H54 (cell line): ENCODE measurements at regions not wholly inside any gene's neighbourhood (a gene's known extent, or its start where the extent isn't known, plus 50 kb on each side); places are given as distances from the start of the nearest gene placed in this dataset.

Experiments
- DNase-seq: peaks from one replicate; pipeline ENCODE4 v3.0.0; 2011; ENCODE audit warnings: low spot score, mixed read lengths; ENCODE audit not compliant: insufficient read length
- FAIRE-seq: peaks from 3 replicates; lab custom pipeline; 2011; peaks lifted over from hg19 to GRCh38; lab: Jason Lieb, UNC
- POLR2A ChIP-seq: IDR thresholded peaks from 2 replicates; pipeline ENCODE4 v1.6.1; 2011; ENCODE audit warnings: low read depth, mild to moderate bottlenecking, low read length

DNA sequence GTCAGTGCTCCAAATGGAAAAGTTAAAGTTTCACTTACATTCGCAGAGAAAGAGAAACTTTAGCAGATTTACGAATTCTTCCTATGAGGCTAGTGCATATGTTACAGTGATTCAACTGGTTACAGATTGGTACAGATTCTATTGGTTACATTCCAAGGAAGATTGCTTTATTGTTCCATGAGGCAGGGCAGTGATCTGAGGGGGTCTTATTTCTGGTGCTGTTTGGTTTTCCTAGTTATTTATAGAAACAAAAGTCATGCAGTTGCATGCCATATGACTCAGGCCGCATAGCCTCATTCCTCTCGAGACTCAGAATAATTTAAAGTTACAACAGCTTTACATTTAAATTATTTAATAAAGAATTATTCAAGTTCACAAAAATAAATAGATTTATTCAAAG lies 385.4 kb upstream of the SYT4 start:
- no peak for FAIRE-seq
- DNase-seq: no peak
- TF ChIP-seq POLR2A: no peak

DNA sequence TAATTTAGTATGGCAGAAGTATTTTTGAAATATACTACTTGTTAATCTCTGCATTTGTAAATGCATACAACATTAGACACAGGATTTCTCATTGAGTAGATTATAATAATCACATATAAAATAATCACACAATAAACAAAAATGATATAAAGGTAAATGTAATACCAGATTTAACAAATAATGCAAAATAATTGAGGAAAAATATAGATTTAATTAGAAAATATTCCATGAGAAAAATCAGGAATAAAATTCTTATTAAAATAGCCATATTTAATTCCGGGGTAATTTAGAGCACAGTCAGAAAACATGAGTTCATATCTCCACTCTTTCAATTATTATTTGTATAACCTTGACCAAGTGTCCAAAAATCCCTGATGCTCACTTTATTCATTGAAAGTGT lies 385.9 kb upstream of the SYT4 start:
- no peak for TF ChIP-seq POLR2A
- no peak for DNase-seq
- no peak for FAIRE-seq

DNA sequence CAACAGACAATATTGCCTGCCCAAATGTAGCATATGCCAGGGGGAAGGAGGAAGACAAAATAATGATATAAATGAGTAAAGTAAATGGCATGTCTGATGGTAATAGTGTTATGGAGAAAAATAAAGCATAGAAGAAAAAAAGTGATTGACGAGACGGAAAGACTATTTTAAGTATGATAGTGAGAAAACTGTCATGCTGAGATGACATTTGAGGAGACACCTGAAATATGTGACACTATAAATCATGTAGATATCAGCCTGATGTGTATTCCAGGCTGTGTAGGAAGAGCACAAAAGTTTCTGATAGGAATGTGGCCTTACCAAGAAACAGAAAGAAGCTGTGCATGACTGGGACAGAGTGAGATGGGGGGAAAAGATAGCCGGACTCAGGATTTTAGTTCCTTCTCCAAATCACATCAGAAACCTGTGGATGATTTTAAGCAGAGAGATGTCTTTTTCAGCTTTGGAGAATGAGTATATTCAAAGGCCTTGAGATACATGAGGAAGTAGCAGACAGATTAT lies 387.3 kb upstream of the SYT4 start:
- FAIRE-seq (no peak), DNase-seq (no peak)
- no peak for TF ChIP-seq POLR2A

DNA sequence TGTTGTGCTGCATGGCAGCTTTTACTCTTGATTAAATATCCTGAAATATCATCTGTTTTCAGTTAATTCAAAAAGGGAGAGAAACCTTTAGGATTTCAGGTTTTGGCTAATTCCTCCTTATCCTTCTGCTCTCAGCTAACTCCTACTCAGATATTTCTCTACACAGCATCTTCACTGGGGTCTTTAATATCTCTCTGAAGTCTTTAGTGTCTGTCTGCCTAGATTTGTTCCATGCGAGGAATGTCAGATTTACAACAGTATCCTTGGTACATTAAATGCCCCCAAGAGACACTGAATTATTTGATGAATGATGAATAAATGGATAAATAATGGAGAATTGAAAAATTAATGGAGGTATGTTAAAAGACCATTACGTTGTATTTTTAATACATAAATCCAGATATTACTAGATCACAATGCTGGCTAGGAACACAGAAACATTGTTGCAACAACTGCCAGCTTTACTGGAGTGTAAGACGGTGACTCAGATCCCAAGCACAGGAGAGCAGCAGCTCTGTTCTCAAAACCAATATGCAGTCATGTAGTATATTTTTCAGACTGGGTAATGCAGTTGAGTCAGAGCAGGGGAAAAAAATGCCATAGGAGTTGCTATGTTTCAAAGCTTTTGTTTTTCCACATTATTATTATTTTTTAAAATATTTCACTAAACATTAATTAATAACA lies 388.0 kb upstream of the SYT4 start:
- FAIRE-seq: no peak

DNA sequence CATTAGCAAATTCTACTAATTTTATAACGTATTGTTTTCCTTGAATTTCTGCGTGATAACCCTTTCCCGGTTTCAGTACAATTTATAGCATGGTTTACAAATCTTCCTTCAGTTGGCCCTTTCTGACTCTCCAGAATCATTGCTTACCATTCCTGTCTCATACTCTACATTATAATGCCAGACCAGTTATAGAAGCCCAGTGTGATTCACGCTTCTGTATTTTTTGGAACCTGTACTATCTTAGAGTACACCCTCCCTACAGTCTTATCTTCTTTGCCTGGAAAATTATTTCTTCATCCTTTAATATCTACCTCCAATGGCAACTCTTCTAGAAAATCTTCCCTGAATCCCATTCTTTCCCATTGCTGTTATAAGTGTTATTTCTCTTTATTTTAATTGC lies 391.6 kb upstream of the SYT4 start:
- FAIRE-seq: no peak
- no peak for TF ChIP-seq POLR2A
- no peak for DNase-seq

More for the DNA sequence above, 388.0 kb upstream of the SYT4 start:
- TF ChIP-seq POLR2A: no peak
- peak; percentile 1 for DNase-seq

DNA sequence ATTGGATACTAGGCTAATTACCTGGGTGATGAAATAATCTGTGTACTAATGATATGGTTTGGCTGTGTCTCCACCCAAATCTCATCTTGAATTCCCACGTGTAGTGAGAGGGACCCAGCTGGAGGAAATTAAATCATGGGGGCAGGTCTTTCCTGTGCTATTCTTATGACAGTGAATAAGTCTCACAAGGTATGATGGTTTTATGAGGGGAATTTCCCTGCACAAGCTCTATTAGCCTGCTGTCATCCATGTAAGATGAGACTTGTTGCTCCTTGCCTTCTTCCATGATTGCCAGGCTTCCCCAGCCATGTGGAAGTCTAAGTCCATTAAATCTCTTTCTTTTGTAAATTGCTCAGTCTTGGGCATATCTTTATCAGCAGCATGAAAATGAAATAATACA lies 394.1 kb upstream of the SYT4 start:
- no peak for DNase-seq
- no peak for TF ChIP-seq POLR2A
- no peak for FAIRE-seq

DNA sequence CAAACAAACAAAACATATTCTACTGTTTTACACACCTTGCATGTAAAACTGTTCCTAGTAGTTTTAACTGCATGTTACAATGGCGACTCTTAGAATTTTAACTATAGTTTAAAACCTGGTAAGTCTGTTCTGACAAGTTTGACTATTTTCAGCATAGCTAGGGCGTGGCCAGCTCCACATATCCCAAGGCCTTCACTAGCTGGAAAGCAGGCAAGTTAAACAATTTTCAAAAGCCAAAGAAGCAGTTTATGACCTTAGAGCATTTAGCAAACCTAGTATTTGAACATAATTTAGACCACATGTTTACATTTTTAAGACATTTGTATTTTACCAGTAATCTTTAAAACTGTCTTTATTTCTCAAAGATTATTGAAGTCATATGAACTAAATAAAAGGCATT lies 402.8 kb upstream of the SYT4 start:
- TF ChIP-seq POLR2A: no peak
- DNase-seq (no peak), FAIRE-seq (no peak)

DNA sequence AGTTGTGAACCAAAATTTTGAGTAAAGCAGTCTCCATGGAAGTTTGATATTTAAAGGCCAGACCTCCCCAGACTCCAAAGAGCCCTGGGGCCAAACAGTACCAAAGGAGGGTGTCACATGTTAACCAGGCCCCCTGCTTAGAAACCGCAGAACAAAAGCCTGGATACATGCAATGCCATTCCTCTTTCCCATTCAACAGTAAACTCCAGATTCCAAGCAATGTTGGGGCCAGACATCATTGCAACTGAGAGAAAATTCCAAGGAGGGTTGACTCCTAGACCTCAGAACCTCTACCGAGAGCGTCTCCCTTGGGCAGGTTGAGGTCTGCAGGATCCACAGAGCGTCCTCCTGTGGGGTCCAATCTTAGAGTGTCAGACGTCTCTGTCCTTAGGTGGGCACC lies 404.4 kb upstream of the SYT4 start:
- no peak for TF ChIP-seq POLR2A
- no peak for FAIRE-seq
- DNase-seq: no peak

DNA sequence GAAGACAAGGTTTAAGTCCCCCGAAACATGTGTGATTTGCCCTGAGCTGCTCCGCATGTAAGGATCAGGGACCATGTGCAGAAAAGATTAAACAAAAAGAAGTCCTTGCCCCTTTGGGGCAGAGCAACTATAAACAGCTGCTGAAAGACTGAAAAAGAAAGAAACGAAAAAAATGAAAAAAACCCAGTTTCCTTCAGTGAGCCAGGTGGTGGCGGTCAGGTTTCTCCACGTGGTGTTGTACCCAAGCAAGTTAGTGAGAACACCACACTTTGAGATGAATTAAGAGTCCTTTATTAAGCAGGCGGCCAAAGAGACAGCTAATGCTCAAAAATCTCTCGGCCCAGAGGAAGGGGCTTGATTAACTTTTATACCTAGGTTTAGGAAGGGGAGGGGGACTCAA lies 404.9 kb upstream of the SYT4 start:
- FAIRE-seq (no peak), DNase-seq (no peak)
- no peak for TF ChIP-seq POLR2A

DNA sequence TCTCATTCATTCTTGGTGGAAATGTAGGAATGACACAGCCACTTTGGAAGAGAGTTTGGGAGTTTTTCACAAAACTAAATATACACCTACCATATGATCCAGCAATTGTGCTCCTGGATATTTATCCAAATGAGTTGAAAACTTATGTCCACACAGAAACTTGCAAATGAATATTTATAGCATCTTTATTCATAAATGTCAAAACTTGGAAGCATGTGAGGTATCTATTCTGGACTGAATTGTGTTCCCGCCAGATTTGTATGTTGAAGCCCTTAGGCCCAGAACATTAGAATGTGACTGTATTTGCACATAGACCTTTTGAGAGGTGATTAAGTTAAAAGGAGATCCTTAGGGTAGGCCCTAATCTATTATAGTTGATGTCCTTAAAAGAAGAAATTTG lies 409.4 kb upstream of the SYT4 start:
- TF ChIP-seq POLR2A: no peak
- FAIRE-seq (no peak), DNase-seq (no peak)

DNA sequence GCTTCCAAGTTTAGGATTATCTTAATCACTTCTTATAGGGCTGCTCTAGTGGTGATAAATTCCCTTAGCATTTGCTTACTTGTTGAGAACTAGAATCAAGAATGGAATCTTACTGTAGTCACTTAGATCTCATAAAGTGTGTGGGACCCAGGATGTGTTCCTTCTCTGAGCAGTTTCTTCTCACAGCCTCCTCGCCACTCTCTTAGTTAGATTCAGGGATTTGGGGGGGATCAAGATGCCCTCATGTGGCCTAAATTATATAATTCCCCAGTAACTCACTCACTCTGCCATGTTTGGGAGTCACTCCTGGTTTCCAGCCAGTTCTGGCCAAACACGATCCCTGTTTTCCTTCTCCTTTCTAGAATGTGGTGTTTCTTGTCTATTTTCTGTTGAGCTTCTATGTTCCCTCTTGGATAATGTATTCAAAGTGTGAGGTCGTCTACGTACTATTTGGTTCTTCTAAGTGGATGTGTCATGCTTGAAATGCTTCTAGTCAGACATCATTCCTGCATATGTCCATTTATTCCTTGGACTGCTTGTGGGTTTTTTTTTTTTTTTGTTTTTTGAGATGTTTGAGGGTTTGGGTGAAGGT lies 414.9 kb upstream of the SYT4 start:
- no peak for DNase-seq
- no peak for TF ChIP-seq POLR2A
- FAIRE-seq: no peak

DNA sequence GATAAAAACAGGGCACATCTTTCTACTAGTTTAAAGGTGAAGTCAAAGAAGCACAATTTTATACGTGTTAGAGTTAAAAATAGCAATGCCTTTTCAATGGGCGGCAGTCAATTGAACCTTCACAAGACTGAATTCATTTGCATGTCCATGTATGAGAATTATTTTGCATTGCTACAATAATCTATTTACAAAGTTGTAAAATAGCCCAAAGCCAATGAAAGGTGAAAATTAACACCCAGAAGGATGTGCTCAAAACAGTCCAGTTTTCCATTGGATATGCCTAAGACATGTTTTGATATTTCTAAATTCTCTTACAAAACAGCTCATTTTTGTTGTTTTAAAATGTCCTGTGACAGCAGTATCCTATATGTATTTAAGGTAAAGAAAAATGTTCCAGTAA lies 425.1 kb upstream of the SYT4 start:
- no peak for TF ChIP-seq POLR2A
- no peak for DNase-seq
- FAIRE-seq: no peak

DNA sequence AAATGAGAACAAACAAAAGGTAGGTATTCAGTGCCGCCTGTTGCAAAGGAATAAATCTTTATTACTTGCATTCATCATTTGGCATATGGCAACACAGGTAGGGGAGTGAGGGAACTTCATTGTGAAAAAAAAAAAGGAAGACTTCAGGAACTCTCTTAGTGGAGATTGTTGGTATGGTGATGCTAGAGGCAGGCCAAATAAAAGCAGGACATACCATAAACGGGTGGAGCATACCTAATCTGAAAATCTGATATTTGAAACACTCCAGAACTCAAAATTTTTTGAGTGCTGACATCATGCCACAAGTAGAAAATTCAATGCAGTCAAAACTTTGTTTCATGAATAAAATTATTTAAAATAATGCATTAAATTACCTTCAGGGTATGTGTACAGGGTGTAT lies 425.8 kb upstream of the SYT4 start:
- TF ChIP-seq POLR2A: no peak
- DNase-seq: no peak
- no peak for FAIRE-seq

DNA sequence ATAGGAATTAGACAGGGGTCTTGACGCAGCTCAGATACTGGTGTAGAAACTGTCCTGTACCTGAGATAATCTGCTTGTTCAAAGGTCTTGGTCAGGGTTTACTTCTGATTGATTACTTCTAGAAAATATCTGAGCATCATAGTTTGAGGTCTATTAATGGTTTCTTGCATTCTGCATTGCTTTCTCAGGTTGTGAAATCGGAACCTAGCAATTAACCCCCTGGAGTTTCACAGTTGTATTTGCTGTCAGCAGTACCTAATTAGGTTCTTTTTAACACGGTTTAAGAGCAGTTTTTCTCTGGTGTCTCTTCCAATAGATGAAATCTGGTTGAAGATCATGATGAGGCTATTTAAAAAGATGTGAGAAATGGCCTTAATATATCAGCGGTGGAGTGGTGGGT lies 428.6 kb upstream of the SYT4 start:
- TF ChIP-seq POLR2A: no peak
- FAIRE-seq (no peak), DNase-seq (no peak)

DNA sequence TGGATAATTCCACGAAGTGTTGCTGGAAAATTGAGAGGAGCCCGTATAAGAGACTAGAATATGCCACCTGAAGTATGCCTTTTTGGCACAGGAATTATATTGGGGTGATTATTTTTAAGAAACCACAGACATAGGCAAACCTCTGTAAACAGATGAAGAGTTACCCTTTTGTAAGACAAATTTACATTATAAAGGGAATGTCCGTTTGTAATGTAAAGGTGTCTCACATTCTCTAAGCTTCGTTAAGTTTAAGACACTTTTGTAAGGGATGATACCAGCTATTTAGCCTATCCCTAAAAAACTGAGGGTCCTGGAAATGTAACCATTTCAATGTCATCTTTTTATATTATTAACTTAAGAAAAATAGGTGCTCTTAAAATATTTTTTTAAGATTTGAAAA lies 432.8 kb upstream of the SYT4 start:
- no peak for FAIRE-seq
- DNase-seq: no peak
- TF ChIP-seq POLR2A: no peak
